HS-27A (cell line): ENCODE measurements at regions not wholly inside any gene's neighbourhood (a gene's known extent, or its start where the extent isn't known, plus 50 kb on each side); places are given as distances from the start of the nearest gene placed in this dataset.
"Not testable (repeated sequence)": the region's sequence is repeated elsewhere in the genome, so short reads cannot be mapped to it uniquely, and the experiment has no call there.

Experiments used
- DNase-seq: peaks from one replicate; pipeline ENCODE4 v3.0.0-alpha.2; 2012; ENCODE audit warnings: low read depth, missing footprints

DNA sequence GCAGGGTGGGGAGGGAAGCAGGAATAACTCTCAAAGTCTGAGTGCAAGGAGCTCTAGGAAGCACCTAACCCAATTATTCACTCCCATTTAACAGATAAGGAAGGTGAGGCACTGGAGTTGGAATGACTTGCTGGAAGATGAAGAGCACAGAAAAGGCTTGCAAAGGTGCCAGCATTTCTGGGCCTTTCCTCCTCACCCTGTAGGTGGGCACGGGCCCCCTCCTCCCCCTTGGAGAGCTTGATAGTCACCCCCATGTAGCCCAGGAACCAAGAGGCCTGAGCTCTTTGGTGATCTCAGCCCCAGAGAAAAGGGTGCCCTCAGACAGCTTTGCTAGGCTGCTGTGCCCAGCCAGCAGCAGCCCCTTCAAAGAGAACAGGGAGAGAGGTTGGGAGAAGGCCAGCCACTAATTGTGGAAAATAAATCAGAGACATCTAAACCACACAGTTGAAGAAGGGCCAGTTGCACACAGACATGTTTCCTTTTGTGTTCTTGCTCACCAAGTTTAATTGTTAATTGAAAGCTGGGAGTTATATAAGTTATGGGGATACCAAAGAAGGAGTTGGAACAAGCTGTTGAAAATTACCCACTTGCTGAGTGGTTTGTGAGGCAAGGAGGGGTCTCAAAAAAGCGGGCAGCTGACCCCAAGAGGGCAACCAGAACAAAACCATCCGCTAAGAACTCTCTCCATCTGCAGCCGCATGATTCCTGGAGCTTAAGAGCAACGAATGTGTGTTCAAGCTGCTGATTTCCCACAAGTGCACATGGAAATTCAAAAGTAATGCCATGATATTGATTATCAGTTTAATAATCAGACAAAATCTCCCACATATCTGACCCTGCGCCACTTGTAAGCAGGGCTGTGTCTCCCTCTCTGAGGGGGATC lies 77.0 kb downstream of the MRPL14 start:
- no peak for DNase-seq

DNA sequence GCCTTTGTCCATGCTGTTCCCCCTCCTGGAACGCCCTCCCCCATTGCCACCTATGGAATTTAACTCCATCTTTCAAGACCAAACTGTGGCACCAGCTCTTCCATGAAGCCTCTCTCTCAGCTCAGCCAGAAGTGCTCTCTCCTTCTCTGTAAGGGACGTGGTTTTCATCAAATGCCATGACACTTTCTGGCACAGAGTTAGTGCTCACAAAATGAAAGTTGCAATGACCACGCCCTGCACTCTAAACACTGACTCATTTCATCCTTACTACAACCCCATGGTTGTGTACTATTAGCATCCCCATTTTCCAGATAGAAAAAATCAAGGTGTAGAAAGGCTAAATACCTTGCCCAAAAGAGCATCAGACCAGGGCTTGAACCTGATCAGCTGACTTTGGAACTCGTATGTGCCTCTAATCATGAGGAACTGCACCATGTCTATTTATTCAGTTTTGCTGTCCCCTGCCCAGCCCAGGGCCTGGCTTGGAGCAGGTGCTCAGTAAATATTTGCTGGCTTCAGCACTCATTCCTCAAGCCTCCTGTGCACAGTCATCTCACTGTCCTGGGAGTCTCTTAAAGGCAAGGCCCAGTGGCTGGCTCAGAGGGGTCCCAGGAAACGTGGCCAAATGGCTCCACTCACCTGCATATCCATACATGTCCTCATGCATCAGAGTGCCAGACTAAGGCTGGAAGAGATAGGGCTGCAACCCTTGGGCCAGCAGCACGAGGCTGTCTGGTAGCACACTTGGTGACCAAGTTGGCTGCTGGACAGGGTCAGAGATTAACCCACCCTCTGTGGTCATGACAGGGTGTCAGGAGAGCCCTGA lies 77.9 kb downstream of the MRPL14 start:
- no peak for DNase-seq

DNA sequence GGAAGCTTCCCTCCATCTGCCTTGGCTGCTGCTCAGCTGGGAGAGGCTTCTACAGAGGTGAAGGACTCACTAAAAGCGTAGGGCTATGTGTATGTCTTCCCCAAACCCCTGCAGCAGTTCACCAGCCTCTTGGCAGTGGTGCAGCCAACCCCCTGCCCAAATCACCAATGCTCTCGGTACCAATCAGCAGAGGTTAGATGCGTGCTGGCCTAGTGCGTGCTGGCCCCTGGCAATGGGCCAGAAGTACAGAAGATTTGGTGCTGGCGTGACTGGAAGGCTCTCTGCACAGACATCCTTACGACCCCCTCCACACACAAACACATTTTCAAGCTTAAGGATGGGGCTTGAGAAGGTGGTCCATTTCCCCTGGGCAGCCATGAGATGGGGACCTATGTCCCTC lies 79.0 kb downstream of the MRPL14 start:
- no peak for DNase-seq

DNA sequence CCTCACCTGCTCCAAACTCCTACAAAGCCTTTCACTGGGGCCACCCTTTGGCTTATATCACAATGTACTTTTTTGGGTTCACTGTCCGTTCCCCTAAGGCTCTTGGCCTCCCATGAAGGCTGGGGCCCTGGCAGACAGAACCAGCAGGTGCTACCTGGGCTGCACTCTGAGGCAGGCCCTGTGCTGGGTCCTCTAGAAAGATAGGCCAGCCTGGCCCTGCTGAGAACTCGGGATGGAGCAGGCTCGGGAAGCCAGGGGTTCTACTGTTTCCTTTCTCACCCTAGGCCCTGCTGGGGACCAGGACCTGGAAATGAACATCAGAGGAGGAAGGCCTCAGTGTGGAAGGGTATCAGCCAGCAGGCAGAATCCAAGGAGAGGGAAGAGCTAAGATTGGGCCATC lies 79.5 kb downstream of the MRPL14 start:
- DNase-seq, result no peak

DNA sequence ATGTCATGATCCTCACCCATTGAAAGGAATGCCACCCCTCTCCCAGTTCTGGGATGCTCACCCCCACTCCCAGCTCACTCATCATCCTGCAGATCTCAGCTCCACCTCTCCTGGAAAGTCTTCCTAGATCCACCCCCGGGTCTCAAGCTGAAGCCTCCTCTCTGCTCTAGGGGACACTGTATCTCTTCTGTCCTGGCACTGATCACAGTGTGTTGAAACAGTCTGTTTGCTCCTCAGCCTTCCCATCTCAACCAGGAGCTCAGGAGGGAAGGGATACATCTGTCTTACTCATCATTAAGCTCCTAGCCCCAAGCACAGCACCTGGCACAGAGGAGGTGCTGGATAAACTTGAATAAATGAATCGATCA lies 80.1 kb downstream of the MRPL14 start:
- no peak for DNase-seq

DNA sequence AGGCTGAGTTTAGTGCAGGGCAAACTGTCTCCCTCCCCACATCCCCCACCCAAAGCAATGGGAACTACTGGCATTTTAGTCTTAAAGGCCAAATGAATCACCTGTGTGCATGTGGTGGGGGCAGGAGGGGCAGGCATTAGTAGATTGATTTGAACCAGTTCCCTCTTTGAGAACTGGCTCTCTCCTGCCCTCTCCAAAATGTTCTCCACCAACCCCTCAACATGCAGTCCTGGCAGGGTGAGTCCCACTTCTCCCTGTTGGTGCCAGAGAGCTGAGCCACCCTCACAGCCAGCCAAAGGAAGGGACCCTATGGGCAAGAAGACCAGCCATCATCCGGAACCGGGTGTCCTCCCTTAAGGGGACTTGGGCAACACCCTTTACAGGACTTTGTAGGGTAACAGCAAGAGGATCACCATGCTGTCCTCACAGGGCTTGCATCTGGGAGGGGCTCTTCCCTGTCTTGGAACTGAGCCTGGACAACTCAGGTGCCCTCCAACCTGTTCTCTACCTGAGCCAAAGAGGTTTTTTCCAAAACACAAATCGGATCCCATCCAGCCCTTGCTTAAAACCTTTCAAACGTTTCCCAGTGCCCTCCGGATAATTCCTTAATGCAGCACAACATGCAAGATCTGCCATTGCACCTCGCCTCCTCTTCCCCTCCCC lies 80.6 kb downstream of the MRPL14 start:
- no peak for DNase-seq

DNA sequence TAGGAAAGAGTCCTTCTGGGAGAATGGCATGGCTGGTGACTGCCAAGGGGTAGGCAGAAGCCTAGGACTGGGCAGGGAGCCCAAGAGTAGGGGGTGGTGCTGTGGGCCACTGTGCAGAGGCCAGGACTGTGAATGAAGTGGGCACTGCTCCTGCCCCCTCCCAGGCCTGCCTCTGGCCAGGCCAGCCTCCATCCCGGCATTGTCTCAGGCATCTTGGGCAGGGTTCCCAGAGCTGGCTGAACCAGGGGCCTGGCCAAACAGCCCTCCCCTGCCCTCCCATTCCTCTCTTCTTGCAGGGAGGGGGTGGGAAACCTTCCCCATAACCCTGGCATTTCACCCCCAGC lies 81.6 kb downstream of the MRPL14 start:
- DNase-seq, result no peak

DNA sequence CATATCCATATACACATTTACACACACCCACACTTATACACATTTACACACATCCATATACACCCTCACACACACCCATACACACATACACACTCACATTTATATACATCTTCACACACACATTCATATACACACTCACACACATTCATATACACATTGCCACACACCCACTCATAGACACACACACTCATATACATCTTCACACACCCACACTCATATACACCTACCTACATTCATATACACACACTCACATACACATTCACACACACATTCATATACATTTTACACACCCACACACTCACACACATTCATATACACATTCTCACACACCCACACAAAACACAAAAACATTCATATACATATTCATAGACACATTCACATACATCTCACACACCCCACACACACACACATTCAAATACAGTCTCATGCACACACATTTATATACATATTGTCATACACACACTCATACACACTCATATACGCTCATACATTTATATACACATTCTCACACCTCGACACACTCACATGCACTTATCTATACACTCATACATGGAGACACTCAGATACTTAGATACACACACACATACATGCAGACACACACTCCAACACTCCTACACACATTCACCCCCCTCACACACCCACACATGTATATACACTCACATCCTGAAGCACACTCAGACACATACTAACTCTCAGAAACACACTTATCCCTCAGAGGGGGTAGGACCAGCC lies 82.1 kb downstream of the MRPL14 start:
- DNase-seq, result no peak

DNA sequence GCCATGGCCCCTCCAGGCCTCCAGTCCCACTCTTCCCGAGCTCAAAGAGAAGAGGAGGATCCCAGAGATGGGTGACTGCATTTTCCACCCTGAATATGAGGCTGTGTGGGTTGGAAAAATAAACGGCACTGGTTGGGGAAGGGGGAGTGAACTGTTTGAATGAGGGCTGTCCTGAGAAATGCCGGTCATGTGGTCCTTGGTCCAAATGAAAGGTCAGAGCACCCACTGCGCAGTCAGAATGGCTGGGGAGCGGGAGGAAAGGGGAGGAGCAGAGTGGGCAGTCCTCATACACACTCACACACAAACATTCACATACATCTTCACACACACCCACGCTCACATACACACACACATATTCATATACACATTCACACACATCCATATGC lies 83.1 kb downstream of the MRPL14 start:
- no peak for DNase-seq

DNA sequence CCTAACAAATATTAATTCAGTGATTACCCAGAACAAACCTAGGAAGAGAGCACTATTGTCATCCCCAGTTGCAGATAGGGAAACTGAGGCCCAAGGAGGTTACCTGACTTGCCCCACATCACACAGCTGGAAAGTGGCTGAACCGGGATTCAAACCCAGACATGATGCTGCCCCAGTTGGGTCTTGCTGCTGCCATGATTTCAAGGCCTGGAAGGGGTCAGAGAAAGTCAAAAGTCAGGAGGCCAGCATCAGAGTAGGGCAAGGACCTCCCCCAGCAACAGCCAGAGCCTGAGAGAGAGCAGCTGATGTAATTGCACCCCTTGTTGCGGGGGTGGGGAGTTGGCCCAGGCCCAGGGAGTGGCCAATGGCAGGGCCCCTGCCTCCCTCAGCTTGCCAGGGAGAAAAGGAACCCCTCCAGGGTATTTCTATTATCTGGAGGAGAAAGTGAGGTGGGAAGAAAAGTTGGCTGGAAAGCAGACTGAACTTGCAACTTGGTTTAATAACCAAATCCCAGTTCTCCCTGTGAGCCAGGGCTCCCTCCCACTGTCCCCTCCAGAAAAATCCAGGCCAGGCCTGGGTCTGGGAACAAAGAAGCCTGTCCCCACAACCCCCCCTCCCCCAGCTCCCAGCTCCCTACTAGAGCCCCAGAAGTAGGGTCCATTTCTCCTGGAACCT lies 83.6 kb downstream of the MRPL14 start:
- no peak for DNase-seq

DNA sequence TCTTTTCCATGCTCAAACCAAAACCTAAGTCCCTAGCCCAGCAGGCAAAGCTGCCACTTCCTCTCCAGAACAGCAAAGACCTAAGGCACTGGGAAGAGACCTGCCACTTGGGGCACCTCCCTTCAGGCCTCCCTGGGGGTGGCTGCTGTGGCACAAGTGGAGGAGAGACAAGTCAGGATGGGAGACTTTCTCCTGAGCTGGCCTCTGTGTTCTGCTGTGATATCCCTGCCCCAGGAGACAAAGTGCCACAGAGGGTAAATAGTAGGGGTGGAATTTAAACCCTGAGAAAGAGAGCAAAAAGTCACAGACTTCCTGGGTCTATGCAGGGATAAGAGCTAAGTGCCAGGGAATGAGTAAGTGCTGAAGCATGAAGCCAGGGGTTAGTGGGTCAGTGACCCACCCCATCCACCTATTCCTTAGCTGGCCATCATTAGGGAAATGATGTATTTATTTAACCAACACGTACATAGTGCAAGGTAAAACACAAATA lies 84.2 kb downstream of the MRPL14 start:
- no peak for DNase-seq

DNA sequence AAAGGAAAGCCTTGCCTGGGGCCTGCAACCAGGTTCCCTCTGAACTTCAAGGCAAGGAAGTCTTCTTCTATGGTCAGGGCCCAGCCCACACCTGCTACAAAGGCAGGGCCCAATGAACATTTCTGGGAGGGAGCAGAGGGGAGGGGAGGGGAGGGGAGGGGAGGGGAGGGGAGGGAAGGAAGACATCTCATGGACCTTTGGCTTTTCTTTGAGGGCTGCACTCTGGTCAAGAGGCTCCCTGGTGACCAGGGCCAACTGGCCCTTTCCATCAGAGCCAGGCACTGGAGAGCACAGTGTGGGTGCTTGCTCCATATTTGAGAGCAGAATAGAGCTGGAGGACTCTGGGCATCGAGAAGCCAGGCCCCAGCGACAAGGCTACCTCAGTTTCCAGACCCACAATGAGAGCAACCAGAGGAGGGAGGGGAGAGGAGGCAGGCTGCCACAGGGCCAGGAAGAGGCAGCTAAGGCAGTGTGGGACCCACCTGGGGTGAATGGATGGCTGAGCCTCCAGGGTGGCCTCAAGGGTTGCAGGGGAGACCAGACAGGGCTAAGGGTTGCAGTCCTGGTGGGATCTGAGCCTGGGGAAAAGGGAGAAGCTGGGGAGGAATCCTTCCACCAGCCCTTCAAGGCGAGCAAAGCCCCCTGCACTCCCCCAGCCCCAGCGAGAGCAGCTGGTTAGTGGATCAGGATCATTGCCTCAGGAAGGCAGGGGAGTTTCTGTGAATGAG lies 84.8 kb downstream of the MRPL14 start:
- DNase-seq, result no peak

DNA sequence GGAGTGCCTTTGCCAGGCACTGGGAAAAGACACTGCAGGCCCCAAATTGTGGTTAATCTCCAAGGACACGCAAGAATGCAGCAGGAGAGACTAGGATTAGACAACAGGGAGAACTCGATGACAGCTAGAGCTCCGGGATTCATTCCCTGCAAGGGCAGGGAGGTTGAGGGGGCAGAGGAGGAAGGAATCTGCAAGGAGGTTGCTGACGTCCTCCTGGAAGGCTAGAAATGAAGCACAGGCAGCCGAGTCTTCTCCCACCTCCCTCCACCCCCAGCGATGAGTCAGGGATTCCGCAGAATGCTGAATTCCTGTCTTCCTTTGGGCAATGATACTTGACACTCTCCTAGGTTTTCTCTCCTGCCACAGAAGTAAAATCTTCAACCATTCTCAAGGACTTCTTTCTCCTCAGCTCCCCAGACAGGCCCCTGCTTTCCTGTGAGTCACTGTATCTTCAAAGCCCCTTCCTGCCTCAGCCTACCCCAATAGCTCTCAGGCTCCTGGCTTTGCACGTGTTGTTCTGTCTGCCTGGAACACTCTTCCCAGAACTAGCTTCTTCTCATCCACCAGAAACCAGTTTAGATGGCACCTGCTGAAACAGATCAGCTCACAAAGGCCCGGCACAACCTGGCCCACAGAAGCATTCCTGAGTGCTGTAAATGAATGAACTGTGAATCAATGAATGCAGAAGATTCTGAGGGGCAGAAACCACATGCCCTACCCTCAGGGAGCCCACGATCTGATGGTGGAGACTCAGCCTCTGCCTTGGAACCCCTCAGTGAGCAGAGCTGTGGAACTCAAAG lies 85.6 kb downstream of the MRPL14 start:
- DNase-seq, result peak; percentile 95

DNA sequence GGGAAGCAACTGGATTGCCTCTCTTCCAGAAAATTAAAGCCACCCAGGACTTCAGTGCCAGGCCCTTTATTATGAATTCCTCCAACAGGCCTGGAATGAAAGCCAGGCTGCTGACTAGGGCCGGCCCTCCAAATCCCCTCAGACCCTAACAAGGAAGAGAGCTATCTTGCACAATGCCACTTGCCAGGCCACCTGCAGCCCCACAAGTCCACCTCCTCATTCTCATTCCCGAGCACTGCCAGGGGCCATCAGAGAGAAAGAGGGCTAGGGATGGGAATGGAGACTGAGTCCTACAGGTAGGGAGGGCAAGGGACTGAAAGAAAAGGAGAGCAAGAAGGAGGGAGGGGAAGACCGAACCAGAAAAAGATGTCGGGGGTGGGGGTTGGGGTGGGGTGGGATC lies 86.5 kb downstream of the MRPL14 start:
- no peak for DNase-seq

DNA sequence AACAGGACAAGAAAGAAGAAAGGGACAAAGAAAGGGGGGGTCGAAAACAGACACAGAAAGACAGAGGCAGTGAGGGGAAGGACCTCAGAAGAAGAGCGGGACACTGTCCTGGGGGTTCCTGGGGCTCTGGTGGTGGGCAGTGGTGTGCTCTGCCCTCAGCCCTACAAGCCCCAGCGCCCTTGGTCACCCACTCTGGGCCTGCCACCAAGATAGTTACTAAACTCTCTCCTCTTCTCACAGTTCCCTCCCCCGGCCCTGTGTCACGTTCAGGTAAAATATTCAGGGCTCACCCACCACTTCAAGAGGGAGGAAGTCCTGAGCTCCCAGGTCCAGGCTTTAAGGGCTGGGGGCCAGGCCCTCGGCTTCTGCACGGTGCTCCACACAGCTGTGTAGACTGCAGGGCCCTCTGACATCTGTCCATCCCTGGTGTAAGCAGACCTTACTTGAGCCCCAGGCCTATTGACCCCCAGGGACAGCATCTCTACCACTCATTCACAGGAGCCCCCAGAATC lies 87.4 kb downstream of the MRPL14 start:
- DNase-seq, result no peak

DNA sequence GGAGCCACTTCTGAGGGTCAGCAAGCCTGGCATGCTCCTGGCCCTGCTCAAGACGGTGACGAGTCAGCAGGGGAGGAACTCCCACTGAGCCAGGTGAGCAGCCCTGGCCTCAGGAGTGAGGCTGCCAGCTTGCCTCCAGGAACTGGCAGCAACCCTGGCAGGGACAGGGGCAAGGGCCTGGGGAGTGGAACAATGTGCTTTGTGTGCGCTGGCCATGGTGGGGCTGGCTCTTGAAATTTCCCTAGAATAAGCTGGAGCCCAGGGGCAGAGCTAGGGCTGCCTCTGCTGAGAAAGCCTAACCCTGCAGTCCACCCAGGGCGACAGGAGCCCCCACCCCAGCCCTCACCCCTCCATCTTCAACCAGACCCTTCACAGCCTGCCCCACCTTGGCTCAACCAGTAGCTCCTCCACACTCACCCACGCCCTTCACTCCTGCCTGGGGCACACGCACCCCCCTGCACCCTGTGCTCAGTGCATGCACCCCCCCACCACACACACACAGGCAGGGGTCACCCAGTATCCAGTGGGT lies 88.0 kb downstream of the MRPL14 start:
- DNase-seq, result no peak

DNA sequence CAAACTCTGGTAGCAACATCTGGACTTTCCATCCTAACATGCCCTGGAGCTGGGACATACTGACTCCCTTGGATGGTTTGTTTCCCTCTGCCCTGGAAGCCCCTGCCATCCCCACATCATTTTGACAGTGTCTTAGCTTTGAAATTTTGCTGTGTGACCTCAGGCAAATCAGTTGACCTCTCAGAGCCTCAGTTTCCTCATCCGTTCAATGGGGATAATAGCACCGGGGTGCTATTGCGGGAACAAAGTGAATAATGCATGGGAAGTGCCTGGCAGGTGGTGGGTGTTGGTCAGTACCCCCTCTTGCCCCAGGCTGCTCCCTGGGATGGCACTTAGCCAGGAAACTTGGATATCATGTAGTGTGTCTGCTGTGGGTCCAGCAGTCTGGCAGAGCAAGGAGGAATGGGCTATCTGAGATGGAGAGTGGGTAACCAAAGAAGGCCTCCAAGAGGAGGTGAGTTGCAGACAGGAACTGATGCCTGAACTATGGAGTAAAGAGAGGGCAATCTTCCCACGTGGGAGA lies 88.6 kb downstream of the MRPL14 start:
- no peak for DNase-seq

DNA sequence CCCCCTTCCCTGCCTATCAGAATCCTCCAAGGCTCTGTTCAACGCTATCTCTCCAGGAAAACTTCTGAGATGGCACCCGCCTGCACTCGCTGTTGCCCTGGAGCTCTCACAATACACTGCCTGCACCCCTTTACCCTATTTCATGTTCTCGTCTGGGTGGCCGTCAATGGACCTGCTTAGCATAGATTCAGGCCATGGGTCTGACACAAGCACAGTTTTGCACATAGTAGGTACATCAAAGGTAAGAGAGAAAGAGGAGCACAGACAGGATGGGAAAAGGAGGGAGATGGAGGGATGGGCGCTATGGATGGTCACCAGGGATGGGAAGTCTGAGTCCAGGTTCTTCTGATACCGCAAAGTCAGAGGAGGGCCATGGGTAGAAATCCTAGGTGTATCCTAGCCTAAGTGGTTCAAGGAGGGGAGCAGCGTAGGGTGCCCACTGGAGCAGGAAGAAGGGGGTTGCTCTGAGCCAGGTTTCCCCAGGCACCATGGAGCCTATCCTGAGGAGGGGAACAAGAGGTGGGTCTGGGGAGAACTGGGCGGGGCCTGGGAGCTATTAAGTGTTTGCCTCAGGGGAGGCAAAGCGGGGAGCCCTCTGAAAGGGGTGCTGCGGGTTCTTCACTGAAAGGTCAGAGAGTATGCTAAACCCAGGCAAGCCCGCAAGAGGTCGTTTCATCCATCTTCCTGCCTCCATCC lies 89.3 kb downstream of the MRPL14 start:
- DNase-seq, result no peak

DNA sequence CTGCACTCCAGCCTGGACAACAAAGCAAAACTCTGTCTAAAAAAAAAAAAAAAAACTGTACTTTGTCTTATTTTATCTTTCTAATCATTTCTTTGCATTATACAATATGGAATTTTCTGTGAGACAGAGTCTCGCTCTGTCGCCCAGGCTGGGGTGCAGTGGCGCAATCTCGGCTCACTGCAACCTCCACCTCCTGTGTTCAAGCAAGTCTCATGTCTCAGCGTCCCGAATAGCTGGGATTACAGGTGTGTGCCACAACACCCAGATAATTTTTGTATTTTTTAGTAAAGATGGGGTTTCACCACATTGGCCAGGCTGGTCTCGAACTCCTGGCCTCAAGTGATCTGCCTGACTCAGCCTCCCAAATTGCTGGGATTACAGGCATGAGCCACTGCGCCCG lies 90.0 kb downstream of the MRPL14 start:
- DNase-seq, result not testable (repeated sequence)
